GM18858 (cell line): ENCODE measurements at regions not wholly inside any gene's neighbourhood (a gene's known extent, or its start where the extent isn't known, plus 50 kb on each side); places are given as distances from the start of the nearest gene placed in this dataset.

ENCODE experiments used
- ATAC-seq: cut with Tn5 transposase; IDR thresholded peaks from one replicate; pipeline ENCODE4 v1.9.1; 2021; ENCODE audit not compliant: unreplicated experiment

DNA sequence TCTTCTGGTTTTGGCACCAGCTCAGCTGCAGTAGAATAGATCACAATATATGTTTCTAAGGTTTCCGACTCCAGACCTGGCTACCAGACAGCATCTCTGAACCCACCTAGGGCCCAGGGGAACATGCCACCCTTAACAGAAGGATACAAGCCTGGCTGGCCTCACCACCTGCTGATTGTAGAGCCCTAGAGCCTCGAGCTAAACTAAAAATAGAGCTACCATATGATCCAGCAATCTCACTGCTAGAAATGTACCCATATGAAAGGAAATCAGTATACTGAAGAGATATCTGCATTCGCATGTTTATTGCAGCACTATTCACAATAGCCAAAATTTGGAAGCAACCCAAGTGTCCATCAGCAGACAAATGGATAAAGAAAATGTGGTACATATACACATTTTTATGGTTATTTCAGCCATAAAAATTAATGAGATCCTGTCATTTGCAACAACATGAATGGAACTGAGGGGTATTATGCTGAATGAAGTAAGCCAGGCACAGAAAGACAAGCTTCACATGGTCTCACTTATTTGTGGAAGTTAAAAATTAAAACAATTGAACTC lies 242.4 kb upstream of the SLC39A10 start:
- ATAC-seq, result no peak

DNA sequence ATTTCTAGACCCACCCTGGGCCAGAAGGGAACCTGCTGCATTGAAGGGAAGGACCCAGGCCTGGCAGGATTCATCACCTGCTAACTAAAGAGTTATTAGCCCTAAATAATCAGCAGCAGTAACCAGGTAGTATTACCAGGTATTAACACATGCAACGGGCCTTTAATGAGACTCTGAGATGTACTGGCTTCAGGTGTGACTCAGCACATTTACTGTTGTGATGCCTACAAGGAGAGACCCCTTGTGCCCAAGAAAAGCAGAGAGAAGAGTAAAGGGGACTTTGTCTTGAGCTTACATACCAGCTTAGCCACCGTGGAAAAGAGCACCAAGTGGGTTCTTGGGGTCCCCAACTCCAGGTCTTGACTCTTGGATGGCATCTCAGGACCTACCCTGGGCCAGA lies 243.1 kb upstream of the SLC39A10 start:
- no peak for ATAC-seq

DNA sequence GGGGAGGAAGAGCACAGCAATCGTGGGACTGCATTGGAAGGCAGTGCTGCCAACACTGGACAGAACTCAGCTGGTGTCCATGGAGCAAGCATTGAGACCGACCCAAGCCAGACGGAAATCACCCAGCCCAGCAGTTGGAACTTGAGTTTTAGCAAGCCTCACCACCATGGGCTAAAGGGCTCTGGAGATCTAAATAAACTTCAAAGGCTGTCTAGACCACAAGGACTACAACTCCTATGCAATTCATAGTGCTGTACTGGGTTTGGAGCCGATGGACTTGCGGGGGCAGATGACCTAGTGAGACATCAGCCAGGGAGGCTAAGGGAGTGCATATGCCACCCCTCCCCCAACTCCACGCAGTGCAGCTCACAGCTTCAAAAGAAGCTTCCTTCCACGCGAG lies 243.6 kb upstream of the SLC39A10 start:
- ATAC-seq, result no peak

DNA sequence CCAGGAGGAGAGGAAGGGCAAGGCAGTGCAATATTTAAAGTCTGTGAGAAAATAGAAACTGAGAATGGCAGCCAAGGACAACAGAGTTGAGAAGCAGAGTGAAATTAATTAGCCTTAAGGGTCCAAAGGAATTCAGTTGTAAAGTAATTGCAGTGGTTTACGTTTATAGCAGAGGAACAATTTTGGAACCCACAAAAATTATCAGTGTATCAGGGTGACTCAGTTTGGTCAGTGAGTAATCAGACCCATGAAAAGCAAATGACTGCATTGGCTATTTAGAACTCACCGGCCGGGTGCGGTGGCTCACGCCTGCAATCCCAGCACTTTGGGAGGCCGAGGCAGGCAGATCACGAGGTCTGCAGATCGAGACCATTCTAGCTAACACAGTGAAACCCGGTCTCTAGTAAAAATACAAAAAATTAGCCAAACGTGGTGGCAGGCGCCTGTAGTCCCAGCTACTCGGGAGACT lies 245.8 kb upstream of the SLC39A10 start:
- no peak for ATAC-seq

DNA sequence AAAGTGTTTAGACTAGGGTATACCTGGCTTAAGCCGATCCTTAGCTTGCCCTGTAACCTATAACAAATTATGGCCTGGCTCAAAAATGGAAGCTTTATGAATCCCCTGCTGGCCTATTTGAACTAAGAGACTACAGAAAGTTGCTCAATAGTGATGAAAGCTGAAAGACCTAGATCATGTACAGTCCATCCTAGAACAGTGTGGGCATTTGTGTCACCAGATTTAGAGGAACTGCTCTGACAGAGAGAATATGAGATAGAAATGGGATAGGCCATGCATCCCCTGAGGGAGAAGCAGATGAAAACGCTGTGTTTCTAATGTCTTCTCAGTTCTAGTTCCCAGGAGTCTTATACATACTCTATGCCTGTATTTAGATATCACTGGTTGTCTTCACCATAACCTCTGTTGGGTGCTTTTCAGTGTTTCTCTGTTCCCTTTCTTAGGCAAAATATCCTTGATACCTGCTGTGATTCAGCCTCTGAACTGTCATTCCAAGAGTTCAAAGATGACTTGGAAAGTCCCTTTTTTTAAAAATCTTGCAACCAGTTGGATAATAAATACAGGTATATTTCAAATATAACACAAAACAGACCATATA lies 246.9 kb upstream of the SLC39A10 start:
- ATAC-seq, result peak; percentile 84

DNA sequence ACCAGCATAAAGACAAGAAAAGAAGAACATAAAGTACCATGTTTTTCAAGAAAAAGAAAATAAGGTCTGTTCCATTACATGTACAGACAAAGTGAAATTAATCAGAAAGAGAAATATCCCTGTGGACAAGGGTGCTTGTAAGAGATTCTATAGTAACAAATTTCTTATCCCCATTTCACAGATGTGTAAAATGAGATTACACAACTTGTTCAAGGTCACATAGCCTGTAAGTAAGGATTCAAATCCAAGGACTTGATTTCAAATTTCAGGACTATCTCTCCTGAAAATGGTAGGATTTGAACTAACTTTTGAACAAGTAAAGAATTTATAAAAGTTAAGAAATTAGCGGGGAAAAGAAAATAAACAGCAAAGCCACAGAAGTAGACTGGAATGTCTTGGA lies 248.2 kb upstream of the SLC39A10 start:
- ATAC-seq, result no peak

DNA sequence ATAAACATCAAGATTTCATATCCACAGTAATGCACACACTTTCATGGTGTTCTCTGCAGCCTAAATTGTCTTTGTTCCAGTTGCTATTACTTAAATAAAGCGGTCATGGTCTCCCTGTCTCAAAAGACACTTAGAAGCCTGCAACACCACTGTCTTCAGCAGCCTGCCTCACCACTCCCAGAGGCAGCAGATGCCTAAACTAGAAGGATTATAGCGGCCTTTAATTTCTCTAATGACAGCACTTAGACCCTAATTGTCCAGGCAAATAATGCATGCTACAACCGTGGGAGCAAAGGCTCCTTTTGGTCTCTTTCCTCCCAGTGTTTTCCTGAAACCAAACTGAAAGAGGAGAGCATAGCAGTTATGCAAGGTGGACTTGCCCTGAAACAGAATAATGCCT lies 248.8 kb upstream of the SLC39A10 start:
- ATAC-seq, result no peak

DNA sequence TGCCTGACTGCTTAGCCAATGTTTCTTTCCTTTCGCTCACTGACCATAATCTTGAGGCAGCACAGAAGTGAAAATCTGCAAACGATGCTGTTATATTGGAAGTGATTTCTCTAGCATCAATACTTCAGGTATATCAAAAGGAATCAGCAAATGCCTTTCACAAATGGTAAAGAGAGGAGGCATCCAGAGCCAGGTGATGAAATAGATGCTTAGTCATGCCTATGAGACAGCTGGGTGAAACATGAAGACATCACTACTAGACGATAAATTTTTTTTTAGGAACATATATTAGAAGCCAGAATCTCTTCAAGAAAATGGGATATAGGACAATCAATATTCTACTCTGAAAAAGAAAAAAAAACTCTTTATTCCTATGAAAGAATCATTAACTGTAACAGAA lies 249.2 kb upstream of the SLC39A10 start:
- ATAC-seq, result no peak

DNA sequence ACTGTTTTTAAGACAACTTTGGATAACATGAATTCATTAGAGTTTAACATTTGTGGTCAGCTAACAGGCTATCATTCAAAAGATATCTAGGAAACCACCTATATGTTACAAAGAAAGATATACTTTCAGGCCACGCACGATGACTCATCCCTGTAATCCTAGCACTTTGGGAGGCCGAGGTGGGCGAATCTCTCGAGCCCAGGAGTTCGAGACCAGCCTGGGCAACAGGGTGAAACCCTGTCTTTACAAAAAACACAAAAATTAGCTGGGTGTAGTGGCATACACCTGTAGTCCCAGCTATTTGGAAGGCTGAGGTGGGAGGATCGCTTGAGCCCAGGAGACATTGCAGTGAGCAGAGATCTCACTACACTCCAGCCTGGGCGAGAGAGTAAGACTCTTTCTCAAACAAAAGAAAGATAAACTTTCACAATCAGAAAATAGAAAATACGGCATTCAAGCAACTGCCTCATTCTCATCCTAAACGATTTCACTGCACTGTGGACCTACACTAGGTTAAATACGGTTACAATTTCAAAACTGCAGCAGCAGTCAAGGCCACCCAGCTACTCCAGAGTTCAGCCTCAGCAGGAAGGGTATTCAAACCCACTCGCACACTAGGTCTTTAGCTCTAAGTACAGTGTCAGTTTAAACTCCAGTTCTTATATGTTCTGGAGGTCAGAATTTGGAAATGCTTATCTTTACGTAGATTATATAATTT lies 250.0 kb upstream of the SLC39A10 start:
- ATAC-seq, result no peak

DNA sequence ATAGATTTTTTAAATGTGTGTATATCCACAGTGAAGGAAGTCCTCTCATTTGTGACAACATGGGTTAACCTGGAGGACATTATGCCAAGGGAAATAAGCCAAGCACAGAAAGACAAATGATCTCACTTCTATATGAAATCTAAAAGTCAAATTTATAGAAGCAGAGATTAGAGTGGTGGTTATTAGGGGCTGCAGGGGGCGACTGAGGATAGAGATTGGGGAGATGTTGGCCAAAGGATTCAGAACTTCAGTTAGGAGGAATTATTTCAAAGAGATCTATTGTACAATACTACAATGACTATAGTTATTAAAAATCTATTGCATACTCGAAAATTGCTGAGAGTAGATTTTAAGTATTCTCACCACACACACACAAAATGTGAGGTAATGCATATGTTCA lies 252.4 kb upstream of the SLC39A10 start:
- ATAC-seq, result no peak

DNA sequence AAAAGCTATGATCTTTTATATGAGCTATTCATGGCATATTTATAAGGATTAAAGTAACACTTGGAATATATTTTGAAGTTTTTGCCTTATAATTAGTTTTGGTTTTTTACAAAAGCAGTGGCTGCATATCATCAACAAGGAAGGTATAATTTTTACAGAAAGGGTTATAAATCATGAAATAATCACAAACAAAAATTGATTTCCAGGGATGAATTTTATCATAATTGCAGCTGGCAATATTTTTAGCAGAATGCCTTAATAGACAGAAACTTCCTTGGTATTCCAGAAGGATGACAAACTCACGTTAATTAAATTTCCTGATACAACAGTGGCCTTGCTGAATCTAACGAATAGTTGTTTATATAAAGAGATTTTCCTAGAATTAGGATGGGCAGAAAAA lies 260.5 kb upstream of the SLC39A10 start:
- ATAC-seq, result no peak

DNA sequence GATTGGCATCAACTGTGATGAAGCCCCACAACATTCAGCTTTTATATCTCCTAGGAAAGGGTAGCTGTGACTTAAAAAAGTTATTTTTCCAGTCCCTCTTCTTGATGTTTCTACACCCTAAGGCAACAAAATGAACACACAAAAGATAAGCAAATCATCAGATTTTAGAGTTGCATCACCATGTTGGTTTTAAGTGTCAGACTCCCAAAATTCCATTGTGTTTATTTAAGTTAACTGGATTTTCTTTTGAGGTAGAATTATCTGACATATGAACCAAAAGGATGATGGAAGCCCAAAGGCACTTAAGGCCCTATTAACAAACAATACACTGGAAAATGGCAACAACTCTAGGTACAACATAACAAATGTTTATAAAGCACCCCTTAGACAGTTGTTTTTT lies 261.7 kb upstream of the SLC39A10 start:
- ATAC-seq, result no peak

DNA sequence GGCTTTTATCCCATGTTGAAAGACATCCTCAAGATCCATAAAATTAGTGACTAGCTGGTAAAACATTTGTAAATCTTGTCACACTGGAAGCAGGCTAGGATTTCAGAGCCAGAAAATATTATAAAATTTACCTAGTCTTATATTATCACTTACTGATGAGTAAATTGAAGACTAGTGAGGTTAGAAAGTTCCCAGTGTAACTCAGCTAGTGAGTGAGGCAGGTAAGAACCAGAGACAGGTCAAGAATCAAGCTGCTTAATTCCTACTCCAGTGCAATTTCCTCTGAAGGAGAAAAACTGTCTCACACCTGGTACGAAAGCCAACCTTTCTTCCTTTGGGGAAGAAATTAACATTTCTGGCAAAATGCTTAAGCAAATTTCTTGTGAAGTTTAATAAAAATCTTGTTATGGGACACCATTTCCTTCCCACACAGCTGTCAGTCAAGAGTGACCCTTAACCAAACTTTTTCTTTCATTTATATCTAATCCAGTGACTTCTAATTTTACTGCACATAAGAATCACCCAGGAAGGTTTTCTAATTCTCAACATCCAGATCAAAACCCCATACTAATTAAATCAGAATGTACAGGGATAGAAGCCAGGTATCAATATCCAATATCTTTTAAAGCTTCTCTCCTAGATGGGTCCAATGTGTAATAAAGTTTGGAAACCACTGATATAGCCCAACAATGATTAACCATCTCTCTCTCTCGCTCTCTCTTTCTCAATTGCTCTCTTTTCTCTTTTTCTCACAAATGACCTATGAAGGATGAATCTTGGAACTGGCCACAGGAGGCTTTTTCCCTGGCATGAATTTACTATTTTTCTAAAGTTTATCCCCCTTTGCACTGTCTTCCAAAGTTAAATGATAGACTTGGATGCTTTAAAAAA lies 264.3 kb upstream of the SLC39A10 start:
- no peak for ATAC-seq

DNA sequence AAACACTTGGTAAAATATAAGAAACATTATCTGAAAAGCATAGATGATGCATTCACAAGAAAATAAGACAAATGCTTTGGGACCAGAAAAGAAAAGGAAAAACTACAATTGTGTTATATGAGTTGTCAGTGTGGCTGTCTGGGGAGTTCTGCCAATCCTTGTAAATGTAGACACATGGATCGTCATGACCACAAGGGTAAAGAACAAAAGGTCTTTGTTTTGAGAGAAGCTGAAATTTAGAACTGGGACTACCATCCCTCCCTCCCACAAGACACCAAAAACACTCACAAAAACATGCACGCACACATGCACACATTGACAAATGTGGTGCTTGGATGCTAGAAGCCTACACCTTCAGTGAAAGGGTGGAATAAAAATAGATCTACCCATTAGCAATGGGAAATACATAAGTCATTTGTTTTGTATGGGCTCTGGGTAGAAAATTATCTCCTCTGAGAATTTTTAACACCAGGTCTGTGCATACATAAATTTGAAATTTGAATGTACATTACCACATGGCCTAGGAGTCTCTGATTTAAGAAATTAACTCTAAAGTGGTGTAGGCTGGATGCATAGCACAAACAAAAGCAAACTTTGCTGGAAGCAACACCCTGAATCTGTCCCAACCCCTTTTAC lies 266.2 kb upstream of the SLC39A10 start:
- ATAC-seq, result no peak

DNA sequence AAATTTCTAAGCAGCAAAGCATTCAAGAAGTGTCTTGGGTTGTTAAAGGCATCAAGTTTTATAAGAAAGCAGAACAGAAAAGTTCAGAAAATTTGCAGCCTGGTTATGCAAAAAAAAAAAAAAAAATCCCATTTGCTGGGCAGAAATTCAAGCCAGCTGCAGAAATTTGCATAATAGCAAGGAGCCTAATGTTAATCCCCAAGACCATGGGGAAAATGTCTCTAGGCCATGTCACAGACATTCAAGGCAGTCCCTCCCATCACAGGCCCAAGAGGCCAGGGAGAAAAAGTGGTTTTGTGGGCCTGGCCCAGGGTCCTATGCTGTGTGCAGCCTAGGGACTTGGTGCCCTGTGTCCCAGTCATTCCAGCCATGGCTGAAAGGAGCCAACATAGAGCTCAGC lies 269.0 kb upstream of the SLC39A10 start:
- no peak for ATAC-seq

DNA sequence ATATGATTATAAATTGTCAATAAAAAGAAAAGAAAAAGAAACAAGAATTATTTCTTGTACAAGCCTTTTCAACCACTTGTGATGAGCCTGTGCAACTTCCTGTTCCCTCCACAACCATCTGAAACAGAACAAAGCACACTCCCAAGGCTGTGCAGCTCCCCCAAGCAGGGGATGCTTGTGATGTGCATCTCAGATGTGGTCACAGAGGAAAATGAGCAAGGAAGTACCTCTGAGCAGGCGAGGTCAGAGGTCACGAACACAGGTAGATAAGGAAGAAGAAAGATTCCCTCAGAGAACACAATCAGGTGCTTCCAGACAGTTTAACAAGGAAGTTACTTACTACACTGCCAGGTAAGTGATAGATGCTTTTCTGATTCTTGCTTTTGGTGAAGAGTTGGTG lies 274.8 kb upstream of the SLC39A10 start:
- no peak for ATAC-seq

DNA sequence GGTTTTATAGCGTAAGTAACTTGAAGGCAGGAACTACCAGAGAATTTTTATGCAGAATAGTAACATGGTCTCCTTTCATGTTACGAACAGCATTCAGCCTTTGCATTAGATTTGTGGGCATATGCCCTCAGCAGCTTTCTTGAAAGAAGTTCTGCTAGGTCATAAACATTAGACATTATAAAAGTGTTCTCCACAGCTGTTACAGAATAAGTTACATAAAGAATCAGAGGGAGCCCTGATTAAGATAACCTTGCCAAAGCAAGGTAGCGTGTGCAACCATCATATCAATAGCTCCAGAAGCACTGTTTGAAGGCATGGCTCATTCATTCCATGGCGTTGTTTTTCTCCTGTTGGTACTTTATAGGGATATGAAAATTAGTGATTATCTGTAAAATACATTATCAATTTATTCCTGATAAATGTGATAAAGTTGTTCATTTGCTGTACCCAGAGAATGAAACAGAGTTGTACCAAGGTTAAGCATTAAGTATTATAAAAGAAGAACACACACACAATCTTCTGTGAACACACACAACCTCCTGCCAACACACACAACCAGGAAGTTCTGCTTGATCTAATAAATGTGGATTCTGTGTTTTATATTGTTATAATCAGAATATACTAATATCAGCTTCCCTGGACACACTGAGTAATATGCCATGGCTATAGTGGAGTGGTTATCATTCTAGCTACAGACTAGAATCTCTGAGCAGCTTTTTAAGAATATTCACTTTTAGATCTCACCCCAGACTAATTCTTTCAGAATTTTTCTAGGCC lies 286.7 kb upstream of the SLC39A10 start:
- ATAC-seq, result no peak

DNA sequence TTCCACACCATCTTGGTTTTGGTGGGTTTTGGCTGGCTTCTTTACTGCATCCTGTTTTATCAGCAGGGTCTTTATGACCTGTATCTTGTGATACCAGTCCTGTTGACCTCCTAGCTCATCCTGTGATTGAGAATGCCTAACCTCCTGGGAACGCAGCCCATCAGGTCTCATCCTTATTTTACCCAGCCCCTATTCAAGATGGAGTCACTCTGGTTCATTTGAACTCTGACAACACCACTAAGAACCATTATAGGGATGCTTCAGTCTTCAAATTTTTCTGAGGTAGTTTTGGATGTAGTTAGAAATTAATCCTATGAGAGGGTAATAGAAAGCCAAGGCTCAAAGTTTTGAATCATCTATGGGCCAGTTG lies 287.8 kb upstream of the SLC39A10 start:
- ATAC-seq, result no peak

DNA sequence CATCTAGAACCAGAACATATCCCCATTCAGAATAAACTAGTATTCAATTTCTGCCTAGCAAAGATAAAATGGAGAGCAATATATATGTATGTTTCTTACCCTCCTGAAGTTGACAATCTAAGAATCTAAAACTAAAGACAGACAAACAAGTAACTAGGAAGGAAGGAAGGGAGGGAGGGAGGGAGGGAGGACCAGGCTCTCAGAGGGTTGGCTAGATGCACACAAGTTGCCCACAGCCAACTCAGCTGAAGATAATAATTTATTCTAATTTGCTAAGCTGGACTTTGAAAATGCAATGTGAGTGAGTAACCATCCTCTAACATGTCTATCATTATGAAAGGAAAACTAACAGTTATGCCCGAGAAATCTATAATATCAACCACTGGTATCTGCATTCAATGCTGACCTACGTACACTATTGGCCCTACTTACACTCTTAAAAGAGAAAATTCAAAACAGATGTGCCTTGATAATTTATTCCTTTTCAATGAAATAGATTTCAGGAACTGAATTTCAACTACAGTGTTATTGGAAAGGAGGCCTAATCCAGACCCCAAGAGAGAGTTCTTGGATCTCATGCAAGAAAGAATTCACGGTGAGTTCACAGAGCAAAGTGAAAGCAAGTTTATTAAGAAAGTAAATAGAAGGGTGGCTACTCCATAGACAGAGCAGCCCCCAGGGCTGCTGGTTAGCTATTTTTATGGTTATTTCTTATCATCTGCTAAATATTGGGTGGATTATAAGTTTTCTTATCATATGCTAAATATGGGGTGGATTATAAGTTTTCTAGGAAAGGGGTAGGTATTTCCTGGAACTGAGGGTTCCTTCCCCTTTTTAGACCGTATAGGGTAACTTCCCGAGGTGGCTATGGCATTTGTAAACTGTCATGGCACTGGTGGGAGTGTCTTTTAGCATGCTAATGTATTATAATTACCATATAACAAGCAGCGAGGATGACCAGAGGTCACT lies 288.5 kb upstream of the SLC39A10 start:
- ATAC-seq, result no peak
